Islet of Langerhans (tissue), 1 donor: ENCODE measurements at regions not wholly inside any gene's neighbourhood (a gene's known extent, or its start where the extent isn't known, plus 50 kb on each side); places are given as distances from the start of the nearest gene placed in this dataset.
A peak's percentile ranks its signal among the peaks of the same experiment; 100 is the strongest.
"Not testable (repeated sequence)": the region's sequence is repeated elsewhere in the genome, so short reads cannot be mapped to it uniquely, and the experiment has no call there.

Experiments
- FAIRE-seq: peaks from one replicate; lab custom pipeline; 2011; peaks lifted over from hg19 to GRCh38; lab: Jason Lieb, UNC

GRCh38 chr4:189185810-189186432, 754.8 kb upstream of the FRG1 start:
- no peak for FAIRE-seq

- FAIRE-seq, result no peak
These were observed 753.1 kb upstream of the FRG1 start for GRCh38 chr4:189187531-189188052.

- no peak for FAIRE-seq
These were observed 742.0 kb upstream of the FRG1 start for GRCh38 chr4:189198624-189199023.

GRCh38 chr4:189200353-189200752, 740.3 kb upstream of the FRG1 start:
- no peak for FAIRE-seq

GRCh38 chr4:189202182-189202868, 738.3 kb upstream of the FRG1 start:
- peak; percentile 91 for FAIRE-seq

GRCh38 chr4:189202869-189203271, 737.8 kb upstream of the FRG1 start:
- no peak for FAIRE-seq

GRCh38 chr4:189204616-189205015, 736.1 kb upstream of the FRG1 start:
- FAIRE-seq, result no peak

- FAIRE-seq, result no peak
These were observed 733.7 kb upstream of the FRG1 start for GRCh38 chr4:189206953-189207352.

- no peak for FAIRE-seq
These were observed 732.8 kb upstream of the FRG1 start for GRCh38 chr4:189207872-189208271.

- FAIRE-seq, result no peak
These were observed 725.1 kb upstream of the FRG1 start for GRCh38 chr4:189215574-189215973.

GRCh38 chr4:189221691-189222090, 719.0 kb upstream of the FRG1 start:
- no peak for FAIRE-seq

GRCh38 chr4:189228726-189229125, 711.9 kb upstream of the FRG1 start:
- FAIRE-seq, result no peak

GRCh38 chr4:189232274-189232673, 708.4 kb upstream of the FRG1 start:
- FAIRE-seq, result no peak

- FAIRE-seq, result not testable (repeated sequence)
These were observed 706.9 kb upstream of the FRG1 start for GRCh38 chr4:189233754-189234153.

GRCh38 chr4:189234948-189235347, 705.7 kb upstream of the FRG1 start:
- not testable (repeated sequence) for FAIRE-seq

GRCh38 chr4:189235599-189235998, 705.1 kb upstream of the FRG1 start:
- FAIRE-seq, result no peak

- FAIRE-seq, result not testable (repeated sequence)
These were observed 704.4 kb upstream of the FRG1 start for GRCh38 chr4:189236321-189236720.

GRCh38 chr4:189237340-189237739, 703.3 kb upstream of the FRG1 start:
- FAIRE-seq, result no peak

GRCh38 chr4:189255636-189256035, 685.0 kb upstream of the FRG1 start:
- no peak for FAIRE-seq

- no peak for FAIRE-seq
These were observed 679.2 kb upstream of the FRG1 start for GRCh38 chr4:189261475-189261874.

GRCh38 chr4:189265515-189265914, 675.2 kb upstream of the FRG1 start:
- FAIRE-seq, result no peak

- FAIRE-seq, result no peak
These were observed 673.2 kb upstream of the FRG1 start for GRCh38 chr4:189267312-189267965.

GRCh38 chr4:189278597-189279165, 662.0 kb upstream of the FRG1 start:
- no peak for FAIRE-seq
